Prostate gland (tissue), 2 donors: ENCODE measurements at regions not wholly inside any gene's neighbourhood (a gene's known extent, or its start where the extent isn't known, plus 50 kb on each side); places are given as distances from the start of the nearest gene placed in this dataset.

ENCODE experiments used
- POLR2A ChIP-seq: fragments of 450-650 bp; IDR thresholded peaks from one replicate; pipeline ENCODE4 v1.6.1; 2016; ENCODE audit warnings: antibody characterized with exemption, mild to moderate bottlenecking
- TF ChIP-seq, protein P1 (sequence below), 4 experiments: fragments of 200-600 bp in 2 of 4; fragments of 450-650 bp in 2 of 4; sonication (generic) in 2 of 4; IDR thresholded peaks; 1 replicate in 3 of 4; 2 replicates in 1 of 4; pipeline ENCODE4 v1.5.1; 2016 to 2019; ENCODE audit warnings: antibody characterized with exemption in 4 of 4, mild to moderate bottlenecking in 2 of 4, moderate library complexity in 2 of 4

DNA sequence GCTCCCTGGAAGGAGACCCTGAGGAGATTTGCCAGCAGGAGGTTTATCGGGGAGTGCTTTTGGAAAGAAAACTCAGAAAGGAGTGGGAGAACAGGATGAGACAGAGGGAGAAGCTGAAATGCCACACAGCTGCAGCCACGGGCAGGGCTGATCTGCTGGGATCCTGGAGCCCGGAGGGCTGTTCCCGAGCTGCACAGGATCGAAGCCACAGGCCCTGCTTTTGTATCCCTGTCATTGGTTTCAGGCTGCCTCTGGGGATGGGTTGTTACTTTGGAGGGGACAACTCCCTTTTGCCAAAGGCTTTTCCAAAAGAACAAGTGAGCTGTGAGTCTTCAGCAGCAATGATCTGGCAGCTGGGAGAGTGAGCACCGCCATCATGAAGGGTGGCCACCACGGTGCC lies 152.5 kb upstream of the PTCH1 start:
- TF ChIP-seq, protein P1, sequence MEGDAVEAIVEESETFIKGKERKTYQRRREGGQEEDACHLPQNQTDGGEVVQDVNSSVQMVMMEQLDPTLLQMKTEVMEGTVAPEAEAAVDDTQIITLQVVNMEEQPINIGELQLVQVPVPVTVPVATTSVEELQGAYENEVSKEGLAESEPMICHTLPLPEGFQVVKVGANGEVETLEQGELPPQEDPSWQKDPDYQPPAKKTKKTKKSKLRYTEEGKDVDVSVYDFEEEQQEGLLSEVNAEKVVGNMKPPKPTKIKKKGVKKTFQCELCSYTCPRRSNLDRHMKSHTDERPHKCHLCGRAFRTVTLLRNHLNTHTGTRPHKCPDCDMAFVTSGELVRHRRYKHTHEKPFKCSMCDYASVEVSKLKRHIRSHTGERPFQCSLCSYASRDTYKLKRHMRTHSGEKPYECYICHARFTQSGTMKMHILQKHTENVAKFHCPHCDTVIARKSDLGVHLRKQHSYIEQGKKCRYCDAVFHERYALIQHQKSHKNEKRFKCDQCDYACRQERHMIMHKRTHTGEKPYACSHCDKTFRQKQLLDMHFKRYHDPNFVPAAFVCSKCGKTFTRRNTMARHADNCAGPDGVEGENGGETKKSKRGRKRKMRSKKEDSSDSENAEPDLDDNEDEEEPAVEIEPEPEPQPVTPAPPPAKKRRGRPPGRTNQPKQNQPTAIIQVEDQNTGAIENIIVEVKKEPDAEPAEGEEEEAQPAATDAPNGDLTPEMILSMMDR (IDR thresholded peaks at IDR 0.05), result no peak
- no peak for TF ChIP-seq POLR2A
